Activated naive CD4-positive, alpha-beta T cell treated with anti-CD3 and anti-CD28 coated beads for 36 hours (primary cell): ENCODE measurements at regions not wholly inside any gene's neighbourhood (a gene's known extent, or its start where the extent isn't known, plus 50 kb on each side); places are given as distances from the start of the nearest gene placed in this dataset.

ENCODE experiments used
- CTCF ChIA-PET: fragments of 350-600 bp; sonication (Branson Sonifier 250); formaldehyde crosslinking; loops from one replicate; lab custom pipeline; 2021; ENCODE audit warnings: antibody characterized with exemption; lab: Charles Lee
- DNase-seq: peaks from one replicate; pipeline ENCODE4 v3.0.0-alpha.2; 2020
- H3K27ac Mint-ChIP-seq: one replicate; pipeline ENCODE4 v1.8.0; 2021; ENCODE audit warnings: mild to moderate bottlenecking, mixed read lengths
- H3K27me3 Mint-ChIP-seq: one replicate; pipeline ENCODE4 v1.8.0; 2021; ENCODE audit warnings: low read depth, mixed read lengths
- H3K36me3 Mint-ChIP-seq: one replicate; pipeline ENCODE4 v1.8.0; 2021; ENCODE audit warnings: low read depth, mixed read lengths
- H3K4me1 Mint-ChIP-seq: one replicate; pipeline ENCODE4 v1.8.0; 2021; ENCODE audit warnings: low read depth, mixed read lengths
- H3K4me3 Mint-ChIP-seq: one replicate; pipeline ENCODE4 v1.8.0; 2021; ENCODE audit warnings: mild to moderate bottlenecking, moderate library complexity, mixed read lengths
- H3K9me3 Mint-ChIP-seq: one replicate; pipeline ENCODE4 v1.8.0; 2021; ENCODE audit warnings: mixed read lengths
- intact Hi-C: fragments of 100-400 bp; cut with micrococcal nuclease; formaldehyde crosslinking; loops from one replicate; pipeline ENCODE4 v1.15.1; 2023

DNA sequence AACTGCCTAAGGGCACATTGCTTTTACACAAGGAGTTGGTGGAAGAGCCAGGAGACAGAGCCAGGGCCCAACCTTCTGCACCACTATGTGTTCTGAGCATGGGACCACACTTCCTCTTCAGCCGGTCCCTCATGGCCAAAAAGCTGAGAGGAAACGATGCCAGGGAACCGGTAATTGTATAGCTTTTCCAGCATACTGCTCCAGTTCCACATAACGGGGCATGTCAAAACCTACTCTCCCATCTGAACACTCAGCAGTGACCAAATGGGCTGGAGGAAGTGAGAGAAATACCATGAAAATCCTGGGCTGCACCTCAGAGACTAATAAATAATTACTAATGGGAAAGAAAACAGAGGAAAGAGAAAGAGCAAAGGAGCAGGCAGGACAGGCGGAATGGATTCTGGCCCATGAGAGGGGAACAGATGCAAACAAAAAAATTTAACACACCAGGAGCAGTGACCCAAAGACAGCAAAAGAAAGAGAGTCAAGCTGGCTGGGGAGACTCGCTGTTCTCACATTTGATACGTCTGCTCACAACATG is 52.0 kb upstream of the BMP2 start:
- no peaks in the 10 kb centered on the region for H3K4me1 Mint-ChIP-seq
- peaks cover 2% of the 10 kb centered on the region for H3K9me3 Mint-ChIP-seq
- no peak overlapping the region for H3K4me3 Mint-ChIP-seq
- no peak for DNase-seq
- CTCF ChIA-PET = no interaction called here
- H3K27me3 Mint-ChIP-seq = no peaks in the 10 kb centered on the region
- H3K36me3 Mint-ChIP-seq = no peaks in the 10 kb centered on the region
- H3K27ac Mint-ChIP-seq = no peak overlapping the region
- intact Hi-C loops = no loop called here

DNA sequence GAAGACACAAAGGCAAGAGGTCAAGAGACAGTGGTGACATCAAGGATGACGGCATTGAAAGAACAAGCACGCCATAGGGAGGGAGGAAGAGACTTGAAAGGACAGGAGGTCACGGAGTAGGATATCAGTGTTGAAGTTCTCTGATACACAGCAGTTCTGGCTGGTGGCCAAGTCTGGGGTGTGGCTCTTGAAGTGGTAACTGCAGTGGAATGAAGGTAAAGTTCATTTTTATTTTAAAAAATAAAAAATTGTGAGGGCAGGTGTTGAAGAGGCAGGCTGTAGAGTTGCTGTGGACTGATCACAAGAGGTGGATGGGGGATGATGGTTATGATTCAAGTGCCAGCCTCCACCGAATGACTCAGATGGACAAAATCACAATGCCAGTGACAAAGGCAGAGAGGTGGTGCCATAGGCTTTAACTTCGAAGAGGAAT is 53.2 kb upstream of the BMP2 start:
- intact Hi-C loops = no loop called here
- no peak overlapping the region for H3K27ac Mint-ChIP-seq
- DNase-seq = no peak
- no peaks in the 10 kb centered on the region for H3K27me3 Mint-ChIP-seq
- H3K9me3 Mint-ChIP-seq = no peaks in the 10 kb centered on the region
- H3K4me3 Mint-ChIP-seq = no peak overlapping the region
- H3K36me3 Mint-ChIP-seq = no peaks in the 10 kb centered on the region
- CTCF ChIA-PET = no interaction called here
- no peaks in the 10 kb centered on the region for H3K4me1 Mint-ChIP-seq

DNA sequence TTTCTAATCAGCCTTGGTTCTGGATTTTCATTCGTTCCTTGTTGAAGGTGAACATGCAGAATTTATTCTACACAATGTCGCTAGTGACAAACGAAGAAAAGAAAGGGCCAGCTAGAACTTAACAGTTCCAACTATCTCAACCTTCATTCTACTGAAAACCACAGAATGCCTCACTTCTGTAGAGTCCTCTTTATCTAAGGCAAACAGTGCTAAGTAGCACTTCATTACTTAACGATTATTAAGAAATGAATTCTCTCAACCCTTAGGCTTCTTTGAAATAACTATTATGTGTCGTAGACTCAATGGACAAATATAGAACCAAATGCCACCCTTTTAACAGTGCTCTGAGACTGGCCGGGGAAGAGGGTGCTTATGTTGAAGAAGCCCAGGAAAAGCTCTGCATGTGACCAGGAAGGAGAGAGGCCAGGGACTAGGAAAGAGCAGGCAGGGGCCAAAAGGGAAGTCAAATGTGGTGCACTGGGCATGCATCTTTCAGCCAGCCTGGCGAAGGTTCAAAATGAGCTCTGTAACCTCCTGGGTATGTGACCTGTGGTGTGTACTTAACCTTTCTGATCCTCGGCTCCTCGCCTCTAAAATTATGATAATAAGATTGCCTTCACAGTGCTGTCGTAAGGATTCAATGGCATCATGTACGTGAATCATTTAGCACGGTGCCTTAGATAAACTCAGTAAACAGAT is 55.4 kb upstream of the BMP2 start:
- Mint-ChIP-seq H3K4me3 (no peak overlapping the region), H3K27me3 (peaks cover 2% of the 10 kb centered on the region), H3K9me3 (no peaks in the 10 kb centered on the region), H3K36me3 (no peaks in the 10 kb centered on the region), H3K4me1 (no peaks in the 10 kb centered on the region), H3K27ac (no peak overlapping the region)
- DNase-seq = no peak
- intact Hi-C loops = no loop called here
- CTCF ChIA-PET = interaction anchor here (0.7 kb wide), 1 partner anchor 543 kb away, joined by 3 read pairs; no protein-coding TSS in a partner anchor

DNA sequence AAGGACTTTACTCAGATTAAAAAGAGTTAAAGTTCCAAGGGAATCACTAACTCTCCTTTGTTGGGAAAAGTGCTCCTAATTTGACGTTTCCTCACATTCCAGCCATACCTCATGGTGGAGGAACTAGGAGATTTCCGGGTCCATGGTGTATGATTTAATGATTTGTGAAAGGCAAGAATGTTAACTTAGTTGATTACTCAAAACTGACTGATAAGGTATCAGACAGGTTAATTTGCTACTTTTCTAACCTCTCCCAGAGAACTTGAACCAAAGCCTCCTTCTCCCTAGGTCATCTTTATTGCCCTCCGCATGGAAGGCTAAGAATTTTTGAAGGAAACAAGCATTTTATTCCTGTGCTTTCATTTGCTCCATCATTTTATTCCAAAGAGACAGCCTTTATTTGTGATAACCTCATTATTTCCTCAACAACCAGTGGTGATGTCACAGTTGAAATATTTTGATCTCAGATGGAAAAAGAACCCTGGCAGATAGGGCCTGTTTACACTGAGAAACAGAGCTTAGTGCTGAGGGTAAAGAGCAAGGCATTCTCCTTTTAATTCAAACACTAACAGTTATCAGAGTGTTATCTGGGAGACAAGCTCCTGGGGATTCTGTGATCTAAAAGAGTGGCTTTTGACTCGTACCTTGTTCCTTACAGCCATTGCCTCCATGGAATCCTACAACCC is 57.4 kb upstream of the BMP2 start:
- no peak for DNase-seq
- H3K4me3 Mint-ChIP-seq = no peak overlapping the region
- H3K27me3 Mint-ChIP-seq = peaks cover 2% of the 10 kb centered on the region
- no peaks in the 10 kb centered on the region for H3K4me1 Mint-ChIP-seq
- H3K36me3 Mint-ChIP-seq = no peaks in the 10 kb centered on the region
- intact Hi-C loops = no loop called here
- no peak overlapping the region for H3K27ac Mint-ChIP-seq
- no peaks in the 10 kb centered on the region for H3K9me3 Mint-ChIP-seq
- CTCF ChIA-PET = no interaction called here

- Mint-ChIP-seq H3K9me3 (no peaks in the 10 kb centered on the region), H3K4me3 (no peak overlapping the region), H3K27me3 (peaks cover 3% of the 10 kb centered on the region), H3K36me3 (no peaks in the 10 kb centered on the region), H3K4me1 (no peaks in the 10 kb centered on the region), H3K27ac (no peak overlapping the region)
- intact Hi-C loops = no loop called here
- CTCF ChIA-PET = interaction anchor here (0.7 kb wide), 1 partner anchor 58 kb away, joined by 4 read pairs; no protein-coding TSS in a partner anchor
- no peak for DNase-seq
These were observed 59.5 kb upstream of the BMP2 start for GRCh38 chr20:6708010-6708409.

DNA sequence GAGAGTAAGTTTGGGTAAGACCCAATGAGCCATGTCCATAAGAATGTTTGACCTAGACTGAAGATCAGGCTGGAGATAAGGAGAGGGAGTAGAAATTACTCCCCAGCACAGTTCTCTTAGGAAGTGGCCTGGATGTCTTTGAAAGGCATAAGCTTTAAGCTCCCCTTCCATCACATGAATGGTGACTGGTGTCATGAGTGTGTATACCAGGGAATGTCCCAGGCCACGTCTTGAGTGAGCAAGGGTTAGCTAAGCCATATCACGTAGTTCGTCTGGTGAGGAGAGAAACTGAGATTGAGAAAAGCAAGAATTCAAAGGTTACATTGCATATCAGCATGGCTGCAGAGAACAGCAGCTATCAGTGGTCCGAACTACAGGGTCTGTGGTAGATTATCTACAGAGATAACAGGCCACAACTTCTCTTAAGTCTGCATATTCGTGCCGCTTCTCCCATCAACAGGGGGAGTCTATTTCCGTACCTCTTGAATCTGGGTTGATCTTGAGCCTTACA is 60.1 kb upstream of the BMP2 start:
- Mint-ChIP-seq H3K27me3 (peaks cover 3% of the 10 kb centered on the region), H3K4me3 (no peak overlapping the region), H3K27ac (no peak overlapping the region), H3K4me1 (no peaks in the 10 kb centered on the region), H3K9me3 (no peaks in the 10 kb centered on the region), H3K36me3 (no peaks in the 10 kb centered on the region)
- DNase-seq = no peak
- intact Hi-C loops = no loop called here
- CTCF ChIA-PET = interaction anchor here (0.7 kb wide), 1 partner anchor 58 kb away, joined by 4 read pairs; no protein-coding TSS in a partner anchor

DNA sequence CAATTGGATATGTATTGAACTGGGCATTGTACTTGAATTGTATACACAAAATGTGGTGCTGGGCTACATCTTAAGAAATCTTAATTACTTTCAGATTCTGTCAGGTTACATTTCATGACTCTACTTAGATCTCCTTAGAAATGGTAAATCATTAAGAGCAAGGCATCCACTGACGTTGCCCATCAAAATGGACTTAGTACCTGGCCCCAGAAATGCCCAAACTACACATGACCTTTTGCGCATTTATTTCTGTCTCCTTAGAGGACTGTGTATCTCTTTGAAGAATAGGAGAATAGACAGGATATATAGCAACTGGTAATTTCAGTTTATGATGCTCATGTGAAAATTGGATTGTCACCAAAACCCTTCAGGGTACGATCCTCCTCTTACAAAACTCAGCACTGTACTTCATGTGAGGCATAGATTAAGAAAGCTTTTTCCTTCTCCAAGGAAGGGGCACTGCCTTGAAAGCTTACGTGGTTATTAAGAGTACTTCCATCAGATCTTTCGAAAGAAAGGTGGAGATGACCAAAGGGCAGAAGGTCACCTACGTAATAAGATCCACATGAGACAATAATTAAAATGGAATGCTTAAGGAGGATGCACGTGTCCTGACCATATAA is 61.4 kb upstream of the BMP2 start:
- H3K4me3 Mint-ChIP-seq = no peak overlapping the region
- intact Hi-C loops = no loop called here
- H3K36me3 Mint-ChIP-seq = no peaks in the 10 kb centered on the region
- H3K4me1 Mint-ChIP-seq = no peaks in the 10 kb centered on the region
- no peak overlapping the region for H3K27ac Mint-ChIP-seq
- no peaks in the 10 kb centered on the region for H3K9me3 Mint-ChIP-seq
- DNase-seq = no peak
- peaks cover 3% of the 10 kb centered on the region for H3K27me3 Mint-ChIP-seq
- CTCF ChIA-PET = no interaction called here

- H3K9me3 Mint-ChIP-seq = no peaks in the 10 kb centered on the region
- no peaks in the 10 kb centered on the region for H3K4me1 Mint-ChIP-seq
- H3K36me3 Mint-ChIP-seq = no peaks in the 10 kb centered on the region
- DNase-seq = no peak
- H3K4me3 Mint-ChIP-seq = no peak overlapping the region
- peaks cover 3% of the 10 kb centered on the region for H3K27me3 Mint-ChIP-seq
- intact Hi-C loops = no loop called here
- H3K27ac Mint-ChIP-seq = no peak overlapping the region
- CTCF ChIA-PET = no interaction called here
These were observed 62.2 kb upstream of the BMP2 start for GRCh38 chr20:6705106-6705766.

GRCh38 chr20:6704132-6704861 is 63.2 kb upstream of the BMP2 start:
- intact Hi-C loops = no loop called here
- Mint-ChIP-seq H3K27me3 (peaks cover 5% of the 10 kb centered on the region), H3K36me3 (no peaks in the 10 kb centered on the region), H3K9me3 (no peaks in the 10 kb centered on the region), H3K4me3 (no peak overlapping the region), H3K27ac (no peak overlapping the region), H3K4me1 (no peaks in the 10 kb centered on the region)
- CTCF ChIA-PET = no interaction called here
- no peak for DNase-seq

- intact Hi-C loops = no loop called here
- Mint-ChIP-seq H3K4me3 (no peak overlapping the region), H3K9me3 (no peaks in the 10 kb centered on the region), H3K27ac (no peak overlapping the region), H3K4me1 (no peaks in the 10 kb centered on the region), H3K36me3 (no peaks in the 10 kb centered on the region), H3K27me3 (peaks cover 5% of the 10 kb centered on the region)
- CTCF ChIA-PET = interaction anchor here (0.6 kb wide), 1 partner anchor 767 kb away, joined by 3 read pairs; no protein-coding TSS in a partner anchor
- DNase-seq = no peak
These were observed 63.8 kb upstream of the BMP2 start for GRCh38 chr20:6703656-6704055.

DNA sequence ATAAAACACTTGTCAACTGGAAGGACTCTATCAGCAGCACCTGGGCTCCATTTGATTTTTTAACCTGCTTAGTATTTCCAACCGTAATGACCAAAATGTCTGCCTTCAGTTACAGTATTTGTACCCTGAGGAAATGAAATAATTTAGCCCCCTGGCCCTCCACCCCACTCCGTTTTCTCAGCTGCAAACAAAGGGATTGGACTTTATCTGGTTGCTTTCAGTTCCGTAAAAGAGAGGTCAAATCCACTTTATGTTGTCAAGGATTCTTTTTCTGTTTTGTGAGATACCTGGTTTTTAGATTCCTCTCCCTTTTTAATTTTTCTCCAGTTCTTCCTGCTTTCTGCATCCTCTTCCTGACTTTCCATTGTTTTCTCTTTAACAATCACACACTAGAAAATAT is 64.4 kb upstream of the BMP2 start:
- H3K27me3 Mint-ChIP-seq = peaks cover 5% of the 10 kb centered on the region
- CTCF ChIA-PET = interaction anchor here (0.6 kb wide), 1 partner anchor 768 kb away, joined by 3 read pairs; no protein-coding TSS in a partner anchor
- H3K9me3 Mint-ChIP-seq = no peaks in the 10 kb centered on the region
- intact Hi-C loops = no loop called here
- no peak overlapping the region for H3K4me3 Mint-ChIP-seq
- H3K36me3 Mint-ChIP-seq = no peaks in the 10 kb centered on the region
- H3K4me1 Mint-ChIP-seq = no peaks in the 10 kb centered on the region
- no peak for DNase-seq
- no peak overlapping the region for H3K27ac Mint-ChIP-seq
